Gastrocnemius medialis (tissue), 4 donors: ENCODE measurements at regions not wholly inside any gene's neighbourhood (a gene's known extent, or its start where the extent isn't known, plus 50 kb on each side); places are given as distances from the start of the nearest gene placed in this dataset.

Experiments used
- CTCF ChIP-seq, 5 experiments: fragments of 450-650 bp in 3 of 5; fragments of 200-600 bp in 2 of 5; sonication (generic) in 2 of 5; IDR thresholded peaks in 4 of 5; conservative IDR thresholded peaks in 1 of 5; 1 replicate in 4 of 5; 2 replicates in 1 of 5; pipeline ENCODE4 v1.5.1; 2016 to 2019; ENCODE audit warnings: antibody characterized with exemption in 5 of 5, mild to moderate bottlenecking in 3 of 5, moderate library complexity in 3 of 5
- POLR2A ChIP-seq, 2 donors: fragments of 450-650 bp; IDR thresholded peaks; one replicate each; pipeline ENCODE4 v1.6.1; 2017; ENCODE audit warnings: antibody characterized with exemption in 2 of 2, mild to moderate bottlenecking in 2 of 2, moderate library complexity in 2 of 2

- TF ChIP-seq CTCF (IDR thresholded peaks at IDR 0.05 in 4 of 5, conservative IDR thresholded peaks at IDR 0.05 in 1 of 5) (no peak), POLR2A (IDR thresholded peaks at IDR 0.05) (no peak)
Measured at GRCh38 chr16:55273356-55273755, 50.6 kb upstream of the IRX6 start.
